ENCODE measurements at regions not wholly inside any gene's neighbourhood (a gene's known extent, or its start where the extent isn't known, plus 50 kb on each side); places are given as distances from the start of the nearest gene placed in this dataset.

GRCh38 chr5:114249823-114250222 lies 112.0 kb upstream of the KCNN2 start:
- TF ChIP-seq USF2 (IDR thresholded peaks at IDR 0.05; ENCODE audit: low read depth, low read length) (no peak), CTCF (conservative IDR thresholded peaks at IDR 0.05; ENCODE audit: low read depth, low read length) (no peak), RAD21 (IDR thresholded peaks at IDR 0.05; ENCODE audit: low read length) (no peak), POLR2A (IDR thresholded peaks at IDR 0.05; ENCODE audit: low read depth, low read length) (no peak), RFX5 (IDR thresholded peaks at IDR 0.05; ENCODE audit: low read depth, low read length) (no peak), RCOR1 (IDR thresholded peaks at IDR 0.05; ENCODE audit: insufficient replicate concordance, low read length) (peak; percentile 11), MXI1 (IDR thresholded peaks at IDR 0.05; ENCODE audit: borderline replicate concordance, low read depth, low read length) (no peak), BHLHE40 (IDR thresholded peaks at IDR 0.05; ENCODE audit: low read depth, low read length) (no peak), FOS (IDR thresholded peaks at IDR 0.05; ENCODE audit: low read depth, low read length) (no peak)
- TF ChIP-seq, protein P1, sequence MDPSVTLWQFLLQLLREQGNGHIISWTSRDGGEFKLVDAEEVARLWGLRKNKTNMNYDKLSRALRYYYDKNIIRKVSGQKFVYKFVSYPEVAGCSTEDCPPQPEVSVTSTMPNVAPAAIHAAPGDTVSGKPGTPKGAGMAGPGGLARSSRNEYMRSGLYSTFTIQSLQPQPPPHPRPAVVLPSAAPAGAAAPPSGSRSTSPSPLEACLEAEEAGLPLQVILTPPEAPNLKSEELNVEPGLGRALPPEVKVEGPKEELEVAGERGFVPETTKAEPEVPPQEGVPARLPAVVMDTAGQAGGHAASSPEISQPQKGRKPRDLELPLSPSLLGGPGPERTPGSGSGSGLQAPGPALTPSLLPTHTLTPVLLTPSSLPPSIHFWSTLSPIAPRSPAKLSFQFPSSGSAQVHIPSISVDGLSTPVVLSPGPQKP (IDR thresholded peaks at IDR 0.05; ENCODE audit: borderline replicate concordance, low read depth, low read length), result no peak
